Spleen (tissue), 11 donors: ENCODE measurements at regions not wholly inside any gene's neighbourhood (a gene's known extent, or its start where the extent isn't known, plus 50 kb on each side); places are given as distances from the start of the nearest gene placed in this dataset.

Experiments
- DNase-seq: peaks from one replicate; pipeline ENCODE4 v3.0.0-alpha.2; 2020
- H3K27ac ChIP-seq, 8 donors: fragments of 200-600 bp; sonication (generic) in 7 of 8; 1 replicate in 4 of 8; 2 replicates in 4 of 8; pipeline versions ENCODE4 v1.5.0 to v1.8.0; 2016 to 2021; ENCODE audit warnings: inconsistent platforms in 4 of 8, mild to moderate bottlenecking in 4 of 8, moderate library complexity in 1 of 8
- H3K27me3 ChIP-seq, 7 donors: fragments of 200-600 bp; sonication (generic) in 6 of 7; replicated peaks in 1 of 7; 1 replicate in 4 of 7; 2 replicates in 3 of 7; pipeline versions ENCODE4 v1.5.0 to v1.8.0; 2016 to 2021; ENCODE audit warnings: inconsistent platforms in 3 of 7, mild to moderate bottlenecking in 1 of 7
- H3K36me3 ChIP-seq, 6 donors: fragments of 200-600 bp; sonication (generic) in 5 of 6; 1 replicate in 4 of 6; 2 replicates in 2 of 6; pipeline versions ENCODE4 v1.5.0 to v1.8.0; 2016 to 2021; ENCODE audit warnings: inconsistent platforms in 2 of 6
- H3K4me1 ChIP-seq, 6 donors: fragments of 200-600 bp; sonication (generic) in 5 of 6; 1 replicate in 3 of 6; 2 replicates in 3 of 6; pipeline versions ENCODE4 v1.5.0 to v1.8.0; 2016 to 2021; ENCODE audit warnings: inconsistent platforms in 3 of 6
- H3K4me3 ChIP-seq, 8 donors: fragments of 200-600 bp; sonication (generic) in 7 of 8; 1 replicate in 4 of 8; 2 replicates in 4 of 8; pipeline versions ENCODE4 v1.5.0 to v1.8.0; 2016 to 2021; ENCODE audit warnings: inconsistent platforms in 4 of 8, mild to moderate bottlenecking in 4 of 8, moderate library complexity in 2 of 8
- H3K9me3 ChIP-seq, 8 donors: fragments of 200-600 bp; sonication (generic) in 7 of 8; 1 replicate in 4 of 8; 2 replicates in 4 of 8; pipeline versions ENCODE4 v1.5.0 to v1.8.0; 2016 to 2021; ENCODE audit warnings: inconsistent platforms in 4 of 8
- CTCF ChIP-seq, 11 experiments: fragments of 200-600 bp in 7 of 11; fragments of 450-650 bp in 4 of 11; sonication (generic) in 4 of 11; IDR thresholded peaks in 8 of 11; conservative IDR thresholded peaks in 3 of 11; 1 replicate in 7 of 11; 2 replicates in 4 of 11; pipeline versions ENCODE4 v1.4.0 to v1.8.0; 2016 to 2021; ENCODE audit warnings: antibody characterized with exemption in 11 of 11, inconsistent platforms in 4 of 11, mild to moderate bottlenecking in 1 of 11
- POLR2A ChIP-seq, 3 donors: fragments of 450-650 bp; IDR thresholded peaks; one replicate each; pipeline ENCODE4 v1.5.1; 2017; ENCODE audit warnings: antibody characterized with exemption in 3 of 3, mild to moderate bottlenecking in 1 of 3
- POLR2AphosphoS5 ChIP-seq, 3 donors: sonication (generic); formaldehyde crosslinking; IDR thresholded peaks; one replicate each; pipeline ENCODE4 v1.5.1; 2017; ENCODE audit warnings: antibody characterized with exemption in 3 of 3
- WGBS, 5 donors: extraction: QIAGEN DNeasy Blood & Tissue Kit in 3 of 5; methylation state at CpG; one replicate each; pipeline versions ENCODE4 v1.1.5 to v1.1.7; 2013 to 2018; 5-methylcytosine and 5-hydroxymethylcytosine counted together
- intact Hi-C: fragments of 100-400 bp; cut with DNase I; formaldehyde crosslinking; loops from one replicate; pipeline ENCODE4 v1.15.0; 2023; ENCODE audit warnings: low total_unique reads
- donor health status: healthy with polysubstance abuse.
- donor health status: DM: no; HTN: no; CAD: no; lungs with moderate emphysema.
- donor health status: DM: no; HTN: no; CAD: no.
- donor health status: Bipolar disorder and iron deficiency.
- donor health status: healthy.
- donor health status: DM: no; HTN: no; CAD: no.
- donor health status: DM: yes; HTN: yes; CAD: no.

GRCh38 chr14:53532853-53533252 lies 379.7 kb upstream of the DDHD1 start:
- H3K4me3 ChIP-seq = no peak overlapping the region
- no peaks in the 10 kb centered on the region for H3K9me3 ChIP-seq
- intact Hi-C loops = loop anchor here (5.0 to 10.0 kb wide), 2 partner anchors 644 to 812 kb away; no protein-coding TSS in a partner anchor
- H3K4me1 ChIP-seq = no peaks in the 10 kb centered on the region
- 75 to 84% (median 81%) methylated on average over 6 of the region's 6 CpGs for WGBS, 5 donors
- no peaks in the 10 kb centered on the region for H3K36me3 ChIP-seq
- no peak overlapping the region for H3K27ac ChIP-seq
- TF ChIP-seq POLR2AphosphoS5 (IDR thresholded peaks at IDR 0.05) = no peak
- TF ChIP-seq POLR2A (IDR thresholded peaks at IDR 0.05) = no peak
- TF ChIP-seq CTCF (IDR thresholded peaks at IDR 0.05 in 8 of 11, conservative IDR thresholded peaks at IDR 0.05 in 3 of 11) = no peak
- no peaks in the 10 kb centered on the region for H3K27me3 ChIP-seq
- no peak for DNase-seq

GRCh38 chr14:53531730-53532129 lies 378.6 kb upstream of the DDHD1 start:
- no peak overlapping the region for H3K4me3 ChIP-seq
- H3K9me3 ChIP-seq = no peaks in the 10 kb centered on the region
- DNase-seq = no peak
- H3K27me3 ChIP-seq = no peaks in the 10 kb centered on the region
- no peaks in the 10 kb centered on the region for H3K4me1 ChIP-seq
- WGBS, 5 donors = 55 to 73% (median 68%) methylated on average over 1 of the region's 1 CpG
- TF ChIP-seq CTCF (IDR thresholded peaks at IDR 0.05 in 8 of 11, conservative IDR thresholded peaks at IDR 0.05 in 3 of 11) = no peak
- no peak for TF ChIP-seq POLR2A (IDR thresholded peaks at IDR 0.05)
- no peak for TF ChIP-seq POLR2AphosphoS5 (IDR thresholded peaks at IDR 0.05)
- H3K27ac ChIP-seq = no peak overlapping the region
- no peaks in the 10 kb centered on the region for H3K36me3 ChIP-seq
- intact Hi-C loops = loop anchor here (5.0 to 10.0 kb wide), 2 partner anchors 646 to 813 kb away; no protein-coding TSS in a partner anchor

GRCh38 chr14:53531156-53531555 lies 378.0 kb upstream of the DDHD1 start:
- Histone ChIP-seq H3K36me3 (no peaks in the 10 kb centered on the region), H3K27ac (no peak overlapping the region), H3K4me3 (no peak overlapping the region), H3K4me1 (no peaks in the 10 kb centered on the region), H3K27me3 (no peaks in the 10 kb centered on the region), H3K9me3 (no peaks in the 10 kb centered on the region)
- no peak for TF ChIP-seq POLR2AphosphoS5 (IDR thresholded peaks at IDR 0.05)
- no peak for TF ChIP-seq POLR2A (IDR thresholded peaks at IDR 0.05)
- TF ChIP-seq CTCF (IDR thresholded peaks at IDR 0.05 in 8 of 11, conservative IDR thresholded peaks at IDR 0.05 in 3 of 11) = no peak
- DNase-seq = no peak
- WGBS, 5 donors = 68 to 82% (median 74%) methylated on average over 1 of the region's 1 CpG
- intact Hi-C loops = loop anchor here (5.0 to 10.0 kb wide), 2 partner anchors 646 to 814 kb away; no protein-coding TSS in a partner anchor

GRCh38 chr14:53529519-53529918 lies 376.4 kb upstream of the DDHD1 start:
- no peak overlapping the region for H3K27ac ChIP-seq
- DNase-seq = no peak
- no peaks in the 10 kb centered on the region for H3K9me3 ChIP-seq
- H3K27me3 ChIP-seq = no peaks in the 10 kb centered on the region
- WGBS, 5 donors = 77 to 97% (median 91%) methylated on average over 3 of the region's 3 CpGs
- H3K36me3 ChIP-seq = no peaks in the 10 kb centered on the region
- no peaks in the 10 kb centered on the region for H3K4me1 ChIP-seq
- TF ChIP-seq POLR2AphosphoS5 (IDR thresholded peaks at IDR 0.05) = no peak
- no peak for TF ChIP-seq POLR2A (IDR thresholded peaks at IDR 0.05)
- no peak for TF ChIP-seq CTCF (IDR thresholded peaks at IDR 0.05 in 8 of 11, conservative IDR thresholded peaks at IDR 0.05 in 3 of 11)
- no peak overlapping the region for H3K4me3 ChIP-seq
- intact Hi-C loops = no loop called here
